ENCODE measurements at regions not wholly inside any gene's neighbourhood (a gene's known extent, or its start where the extent isn't known, plus 50 kb on each side); places are given as distances from the start of the nearest gene placed in this dataset.
"Not testable (repeated sequence)": the region's sequence is repeated elsewhere in the genome, so short reads cannot be mapped to it uniquely, and the experiment has no call there.

- H3K27ac ChIP-seq, result no peak overlapping the region
- no peak for TF ChIP-seq ZFX (IDR thresholded peaks at IDR 0.05)
- no peak for TF ChIP-seq CTCF (conservative IDR thresholded peaks at IDR 0.05)
Observed at GRCh38 chr3:35120026-35120425, 519.3 kb upstream of the ARPP21 start.

GRCh38 chr3:35137612-35138011, 501.7 kb upstream of the ARPP21 start:
- H3K27ac ChIP-seq, result no peak overlapping the region
- no peak for TF ChIP-seq ZFX (IDR thresholded peaks at IDR 0.05)
- TF ChIP-seq CTCF (conservative IDR thresholded peaks at IDR 0.05), result no peak

GRCh38 chr3:35141406-35141805, 497.9 kb upstream of the ARPP21 start:
- TF ChIP-seq ZFX (IDR thresholded peaks at IDR 0.05), result no peak
- TF ChIP-seq CTCF (conservative IDR thresholded peaks at IDR 0.05), result no peak
- no peak overlapping the region for H3K27ac ChIP-seq

GRCh38 chr3:35144011-35144410, 495.3 kb upstream of the ARPP21 start:
- H3K27ac ChIP-seq, result no peak overlapping the region
- no peak for TF ChIP-seq ZFX (IDR thresholded peaks at IDR 0.05)
- no peak for TF ChIP-seq CTCF (conservative IDR thresholded peaks at IDR 0.05)

GRCh38 chr3:35146256-35147035, 492.9 kb upstream of the ARPP21 start:
- H3K27ac ChIP-seq, result not testable (repeated sequence)

GRCh38 chr3:35183927-35184675, 455.2 kb upstream of the ARPP21 start:
- H3K27ac ChIP-seq, result no peak overlapping the region
- TF ChIP-seq CTCF (conservative IDR thresholded peaks at IDR 0.05), result no peak
- TF ChIP-seq ZFX (IDR thresholded peaks at IDR 0.05), result no peak

- TF ChIP-seq ZFX (IDR thresholded peaks at IDR 0.05), result no peak
- no peak for TF ChIP-seq CTCF (conservative IDR thresholded peaks at IDR 0.05)
- no peak overlapping the region for H3K27ac ChIP-seq
Observed at GRCh38 chr3:35184775-35185174, 454.6 kb upstream of the ARPP21 start.
